Embryonic facial prominence (tissue), 1 donor: ENCODE measurements at regions not wholly inside any gene's neighbourhood (a gene's known extent, or its start where the extent isn't known, plus 50 kb on each side); places are given as distances from the start of the nearest gene placed in this dataset.
"Not testable (repeated sequence)": the region's sequence is repeated elsewhere in the genome, so short reads cannot be mapped to it uniquely, and the experiment has no call there.

Source experiments
- DNase-seq: peaks from one replicate; pipeline ENCODE4 v3.0.0-alpha.2; 2016; ENCODE audit errors: extremely low spot score

- DNase-seq, result no peak
Measured at GRCh38 chr1:229857585-229857984, 209.5 kb upstream of the GALNT2 start.

DNA sequence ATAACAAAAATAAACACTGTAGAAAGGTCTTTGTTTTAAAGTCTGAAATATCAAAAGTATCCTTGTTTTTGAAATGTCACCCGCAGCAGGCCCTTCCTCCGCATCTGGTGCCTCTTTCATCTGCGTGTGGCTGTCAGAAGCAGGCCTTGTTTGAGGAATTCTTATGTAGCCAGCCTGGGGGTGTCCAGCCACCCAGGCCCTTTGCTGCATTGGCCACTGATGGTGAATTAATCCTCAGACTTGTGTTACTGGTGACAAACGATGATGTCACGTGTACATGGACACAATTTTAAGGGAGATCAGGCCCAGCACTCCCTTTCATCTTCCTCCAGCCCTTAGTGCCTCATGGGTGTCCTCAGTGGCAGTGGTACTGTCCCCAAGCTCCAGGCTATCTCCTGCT, 208.0 kb upstream of the GALNT2 start:
- DNase-seq, result no peak

- DNase-seq, result no peak
Measured at GRCh38 chr1:229860926-229861325, 206.1 kb upstream of the GALNT2 start.

DNA sequence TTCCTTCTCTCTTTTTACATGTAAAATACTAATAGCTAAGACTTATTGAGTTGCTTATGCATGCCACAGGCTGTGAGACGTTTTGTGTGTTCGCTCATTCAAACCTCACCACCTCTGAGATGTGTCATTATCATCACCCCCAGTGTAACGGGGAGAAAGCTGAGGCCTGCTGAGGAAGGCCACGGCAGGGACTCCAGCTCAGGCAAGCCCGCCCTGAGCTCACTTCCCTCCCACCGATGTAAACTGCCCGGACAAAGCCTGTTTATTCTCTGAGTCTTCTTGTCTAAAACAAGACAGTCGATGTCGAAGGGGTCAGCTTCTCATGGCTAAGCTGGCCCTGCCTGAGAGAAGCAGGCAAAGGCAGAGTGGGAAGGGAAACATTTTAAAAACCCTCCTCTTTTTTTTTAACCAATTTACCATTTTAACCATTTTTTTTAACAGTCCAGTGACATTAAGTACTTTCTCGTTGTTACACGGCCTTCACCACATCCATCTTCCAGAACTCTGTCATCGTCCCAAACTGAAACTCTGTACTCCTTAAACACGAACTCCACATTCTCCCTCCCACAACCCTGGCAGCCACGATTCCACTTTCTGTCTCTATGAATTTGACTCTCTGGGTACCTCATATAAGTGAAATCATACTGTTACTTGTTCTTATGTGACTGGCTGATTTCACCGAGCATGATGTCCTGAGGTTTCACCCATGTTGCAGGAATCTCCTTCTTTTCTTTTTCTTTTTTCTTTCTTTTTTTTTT, 204.8 kb upstream of the GALNT2 start:
- no peak for DNase-seq

DNA sequence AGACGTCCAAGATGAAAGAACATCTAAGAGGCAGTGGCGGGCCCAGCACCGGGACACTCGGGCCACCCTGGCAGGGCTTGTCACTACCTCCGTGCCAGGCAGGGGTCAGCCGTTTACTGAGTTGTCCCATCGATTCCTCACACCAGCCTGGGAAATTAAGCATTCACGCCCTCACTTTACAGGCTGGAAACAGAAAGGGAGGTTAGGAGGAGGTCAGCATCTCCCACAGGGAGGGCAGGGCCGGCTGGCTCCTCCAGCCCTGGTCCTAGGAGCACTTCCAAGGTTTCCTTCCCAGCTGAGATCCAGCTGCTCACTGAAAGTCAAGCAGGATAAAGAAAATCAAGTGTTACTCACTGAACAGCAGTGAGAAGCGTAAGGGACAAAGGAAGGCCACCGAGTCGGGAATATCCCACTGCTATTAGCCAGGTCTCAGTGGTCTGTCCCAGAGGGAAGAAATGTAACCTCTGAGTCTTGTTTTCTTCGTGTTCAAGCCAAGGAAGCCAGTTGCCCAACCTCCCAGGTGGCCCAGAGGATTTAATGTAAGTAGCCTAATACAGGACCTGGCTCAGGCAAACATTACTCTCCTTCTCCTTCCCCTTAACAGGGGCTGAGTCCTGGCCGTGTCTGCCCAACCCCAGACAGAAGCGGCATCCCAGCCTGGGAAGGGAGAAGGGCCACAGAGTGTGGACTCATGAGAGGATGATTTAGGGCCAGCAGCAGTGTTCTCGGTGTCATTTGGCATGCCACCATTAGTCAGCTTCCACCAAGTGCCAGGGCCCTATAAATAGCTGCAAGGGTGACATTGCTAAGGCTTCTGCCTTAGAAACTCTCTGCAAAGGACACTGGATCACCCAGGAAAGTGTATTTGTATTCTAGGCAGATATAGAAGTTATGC, 203.1 kb upstream of the GALNT2 start:
- no peak for DNase-seq

GRCh38 chr1:229864686-229865230, 202.3 kb upstream of the GALNT2 start:
- DNase-seq, result no peak

DNA sequence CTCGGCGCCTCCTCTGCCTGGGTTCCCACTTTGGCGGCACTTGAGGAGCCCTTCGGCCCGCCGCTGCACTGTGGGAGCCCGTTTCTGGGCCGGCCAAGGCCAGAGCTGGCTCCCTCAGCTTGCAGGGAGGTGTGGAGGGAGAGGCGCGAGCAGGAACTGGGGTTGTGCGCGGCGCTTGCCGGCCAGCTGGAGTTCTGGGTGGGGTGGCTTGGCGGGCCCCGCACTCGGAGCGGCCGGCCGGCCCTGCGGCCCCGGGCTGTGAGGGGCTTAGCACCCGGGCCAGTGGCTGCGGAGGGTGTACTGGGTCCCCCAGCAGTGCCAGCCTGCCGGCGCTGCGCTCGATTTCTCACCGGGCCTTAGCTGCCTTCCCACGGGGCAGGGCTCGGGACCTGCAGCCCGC, 201.7 kb upstream of the GALNT2 start:
- DNase-seq, result not testable (repeated sequence)

DNA sequence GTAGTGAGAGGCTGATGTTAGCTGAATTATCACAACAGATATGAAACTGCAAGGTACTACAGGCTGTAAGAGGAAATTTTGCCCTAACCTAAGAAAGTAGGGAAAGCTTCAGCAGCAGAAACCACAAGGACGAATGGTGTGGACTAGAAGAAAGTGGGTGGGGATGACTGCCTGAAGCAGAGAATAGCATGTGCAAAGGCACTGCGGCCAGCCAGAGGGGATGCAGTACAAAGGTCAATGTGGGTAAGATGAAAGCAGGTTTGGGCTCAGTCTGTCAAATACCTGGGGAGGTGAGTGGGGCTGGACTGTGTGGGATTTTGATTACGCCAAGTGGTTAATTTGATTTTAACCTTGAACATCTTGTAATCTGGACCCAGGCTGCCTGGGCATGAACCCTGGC, 199.3 kb upstream of the GALNT2 start:
- no peak for DNase-seq

- no peak for DNase-seq
Measured at GRCh38 chr1:229869240-229869639, 197.8 kb upstream of the GALNT2 start.

DNA sequence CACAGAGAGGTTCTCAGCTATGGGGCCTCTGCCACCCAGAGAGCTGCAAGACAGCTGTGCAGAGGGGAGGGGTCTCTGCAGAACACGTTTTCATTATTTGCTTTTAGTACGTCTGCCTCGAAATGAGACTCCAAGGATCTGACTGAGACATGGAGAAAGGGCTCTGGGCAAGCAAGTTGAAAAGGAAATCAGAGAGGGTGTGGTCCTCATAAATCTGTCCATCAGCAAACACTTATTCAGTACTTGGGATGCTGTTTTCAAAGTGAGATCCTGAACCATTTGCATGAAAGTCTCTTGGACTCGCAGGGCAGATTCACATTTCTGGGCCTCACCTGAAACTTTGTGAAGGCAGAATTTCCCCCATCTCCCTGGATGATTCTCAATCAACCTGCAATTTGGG, 197.4 kb upstream of the GALNT2 start:
- no peak for DNase-seq

DNA sequence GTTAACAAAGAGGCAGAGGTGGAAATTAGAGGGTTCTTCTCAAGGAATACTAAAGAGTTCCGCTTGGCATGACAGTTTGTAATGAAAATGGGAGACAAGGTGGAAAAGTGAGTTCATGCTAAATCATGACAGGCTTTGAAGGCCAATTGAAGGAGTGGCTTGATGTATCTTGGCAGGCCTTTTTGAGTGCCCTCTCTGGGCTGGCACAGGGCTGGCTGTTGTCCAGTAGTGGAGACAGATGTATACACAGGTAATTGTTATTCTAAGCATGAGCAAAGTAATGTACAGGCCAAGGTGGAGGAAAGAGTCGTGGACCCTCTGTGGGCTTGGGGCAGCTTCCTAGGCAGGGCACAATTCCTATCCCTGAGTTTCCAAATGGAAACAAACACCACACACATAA, 196.7 kb upstream of the GALNT2 start:
- DNase-seq, result no peak

DNA sequence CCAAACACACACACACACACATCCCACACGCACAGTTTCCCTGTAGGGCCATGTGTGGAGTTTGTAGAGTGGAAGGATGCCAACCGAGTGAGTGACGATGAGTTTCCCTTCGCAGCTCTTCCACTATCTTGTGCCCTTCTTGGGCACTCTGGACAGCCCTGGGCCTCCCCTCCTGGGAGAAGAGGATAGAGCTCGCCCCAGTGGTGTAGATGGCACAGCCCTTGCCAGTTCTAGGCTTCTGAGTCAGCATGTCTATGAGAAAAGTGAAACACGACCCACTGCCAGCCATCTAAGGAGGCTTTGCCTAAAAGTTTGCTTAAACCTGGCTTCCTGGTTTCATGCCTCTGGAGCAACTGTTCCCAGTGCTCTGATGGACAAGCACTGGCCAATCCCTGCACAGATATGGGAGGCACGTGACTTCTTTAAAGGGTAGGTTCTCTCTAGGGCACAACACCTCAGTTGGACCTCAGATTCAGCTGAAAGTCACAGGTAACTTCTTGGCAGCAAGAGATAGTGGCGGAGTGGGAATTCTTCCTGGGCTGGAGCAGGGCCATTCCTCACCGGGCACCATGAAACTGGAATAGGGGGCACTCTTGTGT, 195.9 kb upstream of the GALNT2 start:
- DNase-seq, result no peak

DNA sequence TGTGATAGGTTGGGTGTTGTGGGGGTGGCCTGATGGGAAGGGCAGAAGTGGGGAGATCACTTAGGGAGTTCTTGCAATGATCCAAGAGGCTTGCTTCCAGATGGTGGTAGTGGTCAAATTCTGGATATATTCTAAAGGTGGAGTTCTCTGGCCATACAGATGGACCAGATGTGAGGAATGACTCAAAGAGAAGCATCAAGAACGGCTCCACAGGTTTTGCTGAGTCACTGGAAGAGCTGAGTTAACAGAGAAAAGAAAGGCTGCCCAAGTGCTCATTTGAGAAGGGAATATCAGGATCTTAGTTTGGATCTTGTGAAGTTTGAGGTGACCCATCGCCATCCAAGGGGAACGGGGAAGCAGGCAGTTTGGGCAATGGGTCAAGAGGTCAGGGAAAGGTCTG, 192.9 kb upstream of the GALNT2 start:
- DNase-seq, result no peak

DNA sequence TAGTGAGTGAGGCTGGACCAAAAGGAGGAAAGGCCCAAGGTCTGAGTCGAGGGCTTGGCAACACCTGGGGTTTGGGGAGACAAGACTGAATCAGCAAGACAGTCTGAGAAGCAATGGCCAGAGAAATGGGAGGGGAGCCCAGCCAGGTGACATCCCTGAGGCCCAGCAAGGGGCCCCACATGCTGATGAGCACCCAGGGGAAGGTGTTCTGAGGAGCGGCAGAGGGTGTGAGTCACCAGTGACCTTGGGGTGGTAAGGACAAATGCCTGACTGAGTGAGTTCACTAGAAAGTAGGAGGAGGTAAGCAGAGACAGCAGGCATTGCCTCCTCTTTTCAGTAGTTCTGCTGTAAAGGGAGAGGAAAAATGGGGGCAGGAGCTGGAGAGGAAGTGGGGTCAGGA, 192.4 kb upstream of the GALNT2 start:
- DNase-seq, result no peak

- DNase-seq, result no peak
Measured at GRCh38 chr1:229875086-229875485, 192.0 kb upstream of the GALNT2 start.

DNA sequence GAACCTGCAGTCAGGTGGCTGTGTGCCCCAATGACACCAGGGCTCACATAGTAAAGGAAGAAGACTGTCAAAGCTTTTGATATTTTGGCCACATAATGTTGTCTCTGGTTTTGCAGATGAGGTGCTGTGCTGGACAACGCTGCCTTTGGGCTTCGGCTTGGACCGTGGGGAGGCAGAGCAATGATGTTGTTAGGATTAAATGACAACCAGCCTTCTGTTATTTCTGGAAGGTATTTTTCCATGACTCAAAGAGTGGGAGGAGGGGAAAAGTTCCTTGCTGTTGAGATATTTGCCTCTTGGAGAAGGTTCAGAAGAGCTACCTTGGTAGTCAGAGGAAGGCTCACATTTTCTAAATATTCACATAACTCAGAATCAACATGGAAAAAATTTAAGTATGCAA, 187.3 kb upstream of the GALNT2 start:
- no peak for DNase-seq

GRCh38 chr1:229880271-229881170, 186.5 kb upstream of the GALNT2 start:
- DNase-seq, result no peak

DNA sequence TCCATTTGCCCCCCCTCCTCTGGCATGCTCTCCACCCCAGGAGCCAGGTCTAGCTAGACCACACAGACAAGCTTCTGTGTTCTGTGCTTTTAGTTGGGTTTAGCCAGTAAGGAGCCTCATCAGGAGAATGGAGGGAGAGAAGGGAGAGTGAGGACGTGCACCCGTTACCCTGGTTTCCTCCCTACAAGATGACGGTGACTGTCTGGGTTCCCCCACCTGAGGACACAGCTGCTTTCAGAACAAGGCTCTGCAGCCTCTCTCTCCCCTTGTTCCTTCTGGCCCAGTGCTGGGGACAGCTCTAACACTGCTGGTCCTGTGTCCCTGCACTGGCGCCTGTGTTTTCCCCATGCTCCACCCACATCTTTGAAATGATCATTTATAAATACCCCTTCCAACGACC, 184.4 kb upstream of the GALNT2 start:
- no peak for DNase-seq

GRCh38 chr1:229883504-229884200, 183.4 kb upstream of the GALNT2 start:
- no peak for DNase-seq

- DNase-seq, result no peak
Measured at GRCh38 chr1:229884765-229885164, 182.3 kb upstream of the GALNT2 start.
